Head of caudate nucleus (tissue), 42 donors: ENCODE measurements at regions not wholly inside any gene's neighbourhood (a gene's known extent, or its start where the extent isn't known, plus 50 kb on each side); places are given as distances from the start of the nearest gene placed in this dataset.
A peak's percentile ranks its signal among the peaks of the same experiment; 100 is the strongest.

Source experiments
- DNase-seq, 42 donors: peaks; one replicate each; pipeline versions ENCODE4 v3.0.0 to v3.0.0-alpha.2; 2020 to 2021; ENCODE audit warnings: mixed read lengths in 7 of 42
- intact Hi-C: fragments of 100-400 bp; cut with DNase I; formaldehyde crosslinking; loops from one replicate; pipeline ENCODE4 v1.15.0; 2022

GRCh38 chr20:48471759-48472408 is 355.9 kb downstream of the PREX1 start:
- no peak for DNase-seq
- intact Hi-C loops = no loop called here

GRCh38 chr20:48471176-48471575 is 356.6 kb downstream of the PREX1 start:
- intact Hi-C loops = no loop called here

GRCh38 chr20:48470141-48470540 is 357.7 kb downstream of the PREX1 start:
- intact Hi-C loops = no loop called here
- DNase-seq = no peak

More at GRCh38 chr20:48471176-48471575, 356.6 kb downstream of the PREX1 start:
- no peak for DNase-seq

GRCh38 chr20:48469026-48469425 is 358.8 kb downstream of the PREX1 start:
- intact Hi-C loops = no loop called here
- no peak for DNase-seq

GRCh38 chr20:48468571-48468970 is 359.2 kb downstream of the PREX1 start:
- intact Hi-C loops = no loop called here
- DNase-seq = no peak

- DNase-seq = no peak
- intact Hi-C loops = no loop called here
Measured at GRCh38 chr20:48467622-48468021, 360.2 kb downstream of the PREX1 start.

GRCh38 chr20:48465271-48465670 is 362.5 kb downstream of the PREX1 start:
- no peak for DNase-seq
- intact Hi-C loops = no loop called here

GRCh38 chr20:48463916-48464315 is 363.9 kb downstream of the PREX1 start:
- intact Hi-C loops = no loop called here
- DNase-seq = peak in 24 of 42 donors; percentile 16 to 69 (median 46)

GRCh38 chr20:48463096-48463720 is 364.6 kb downstream of the PREX1 start:
- DNase-seq = peak in 1 of 42 donors; percentile 25
- intact Hi-C loops = no loop called here

GRCh38 chr20:48461735-48462119 is 366.1 kb downstream of the PREX1 start:
- intact Hi-C loops = no loop called here
- DNase-seq = no peak

GRCh38 chr20:48461091-48461734 is 366.6 kb downstream of the PREX1 start:
- peak in 5 of 42 donors; percentile 12 to 34 (median 24) for DNase-seq

GRCh38 chr20:48460681-48461080 is 367.1 kb downstream of the PREX1 start:
- DNase-seq = peak in 25 of 42 donors; percentile 17 to 85 (median 47)
- intact Hi-C loops = no loop called here

More at GRCh38 chr20:48461091-48461734, 366.6 kb downstream of the PREX1 start:
- intact Hi-C loops = no loop called here

GRCh38 chr20:48459722-48460395 is 367.9 kb downstream of the PREX1 start:
- DNase-seq = peak in 1 of 42 donors; percentile 27
- intact Hi-C loops = no loop called here

GRCh38 chr20:48458601-48459385 is 369.0 kb downstream of the PREX1 start:
- DNase-seq = peak in 1 of 42 donors; percentile 3
- intact Hi-C loops = no loop called here

GRCh38 chr20:48458003-48458377 is 369.8 kb downstream of the PREX1 start:
- no peak for DNase-seq
- intact Hi-C loops = no loop called here

- intact Hi-C loops = no loop called here
- peak; percentile 30 to 90 (median 70) for DNase-seq
Measured at GRCh38 chr20:48457193-48458002, 370.4 kb downstream of the PREX1 start.

- DNase-seq = peak in 1 of 42 donors; percentile 29
- intact Hi-C loops = no loop called here
Measured at GRCh38 chr20:48456366-48457192, 371.2 kb downstream of the PREX1 start.
